GM23338 (cell line): ENCODE measurements at regions not wholly inside any gene's neighbourhood (a gene's known extent, or its start where the extent isn't known, plus 50 kb on each side); places are given as distances from the start of the nearest gene placed in this dataset.

ENCODE experiments used
- ATAC-seq: fragments of 200-7000 bp; cut with Tn5 transposase; 3 replicates; pipeline ENCODE4 v1.9.1; 2020
- DNase-seq: peaks from one replicate; pipeline ENCODE4 v3.0.0-alpha.2; 2015; ENCODE audit warnings: low spot score
- H2AFZ ChIP-seq: fragments of 200-600 bp; sonication (generic); 2 replicates; pipeline ENCODE4 v1.8.0; 2016; ENCODE audit warnings: antibody characterized with exemption, mild to moderate bottlenecking, moderate library complexity
- H3F3A ChIP-seq: fragments of 200-600 bp; sonication (generic); replicated peaks from 2 replicates; pipeline ENCODE4 v1.8.0; 2017; ENCODE audit warnings: antibody characterized with exemption, mixed run types, low read depth
- H3K27ac ChIP-seq: fragments of 200-600 bp; sonication (generic); 2 replicates; pipeline ENCODE4 v1.6.1; 2016; ENCODE audit warnings: low read depth
- H3K27me3 ChIP-seq: fragments of 200-600 bp; sonication (generic); 2 replicates; pipeline ENCODE4 v1.8.0; 2016; ENCODE audit warnings: mild to moderate bottlenecking, mixed run types, moderate library complexity; ENCODE audit not compliant: insufficient read depth
- H3K36me3 ChIP-seq: fragments of 200-600 bp; sonication (generic); 2 replicates; pipeline ENCODE4 v1.8.0; 2016; ENCODE audit warnings: mild to moderate bottlenecking; ENCODE audit not compliant: insufficient read depth
- H3K4me1 ChIP-seq: fragments of 200-600 bp; sonication (generic); 2 replicates; pipeline ENCODE4 v1.8.0; 2016; ENCODE audit warnings: mild to moderate bottlenecking, moderate library complexity; ENCODE audit not compliant: insufficient read depth
- H3K4me2 ChIP-seq: fragments of 200-600 bp; sonication (generic); 2 replicates; pipeline ENCODE4 v1.7.1; 2017; ENCODE audit warnings: mixed run types
- H3K4me3 ChIP-seq: fragments of 200-600 bp; sonication (generic); 2 replicates; pipeline ENCODE4 v1.6.1; 2016; ENCODE audit warnings: mixed run types
- H3K79me2 ChIP-seq: fragments of 200-600 bp; sonication (generic); replicated peaks from 2 replicates; pipeline ENCODE4 v1.8.0; 2017; ENCODE audit warnings: mild to moderate bottlenecking; ENCODE audit not compliant: insufficient read depth
- H3K9me2 ChIP-seq: fragments of 200-600 bp; sonication (generic); 2 replicates; pipeline ENCODE4 v1.8.0; 2017; ENCODE audit not compliant: insufficient read depth
- H4K20me1 ChIP-seq: fragments of 200-600 bp; sonication (generic); replicated peaks from 2 replicates; pipeline ENCODE4 v1.8.0; 2017; ENCODE audit warnings: mild to moderate bottlenecking; ENCODE audit not compliant: insufficient read depth
- H3K27ac Mint-ChIP-seq: 2 replicates; pipeline ENCODE4 v1.8.0; 2020; ENCODE audit warnings: inconsistent platforms, mild to moderate bottlenecking, moderate library complexity, mixed read lengths
- H3K27me3 Mint-ChIP-seq: 3 replicates; pipeline ENCODE4 v1.8.0; 2022; ENCODE audit warnings: low read depth, mild to moderate bottlenecking, moderate library complexity, mixed read lengths, inconsistent platforms; ENCODE audit not compliant: insufficient read depth, poor library complexity
- H3K36me3 Mint-ChIP-seq: 3 replicates; pipeline ENCODE4 v1.8.0; 2021; ENCODE audit warnings: low read depth, mild to moderate bottlenecking, inconsistent platforms, moderate library complexity, mixed read lengths
- H3K4me1 Mint-ChIP-seq: 3 replicates; pipeline ENCODE4 v1.8.0; 2020; ENCODE audit warnings: mild to moderate bottlenecking, inconsistent platforms, mixed read lengths
- H3K4me3 Mint-ChIP-seq: 3 replicates; pipeline ENCODE4 v1.8.0; 2021; ENCODE audit warnings: moderate library complexity, mild to moderate bottlenecking, inconsistent platforms, mixed read lengths
- H3K9me3 Mint-ChIP-seq: 3 replicates; pipeline ENCODE4 v1.8.0; 2020; ENCODE audit warnings: moderate library complexity, mild to moderate bottlenecking, inconsistent platforms, mixed read lengths
- CREB1 ChIP-seq: fragments of 250-450 bp; sonication (Bioruptor Pico); IDR thresholded peaks from 2 replicates; pipeline ENCODE4 v1.5.0; 2020; ENCODE audit warnings: low read depth, mild to moderate bottlenecking, moderate library complexity
- EZH2 ChIP-seq: fragments of 200-600 bp; sonication (generic); IDR thresholded peaks from one replicate; pipeline ENCODE4 v1.8.0; 2017; ENCODE audit warnings: antibody characterized with exemption, mild to moderate bottlenecking, low read depth; ENCODE audit not compliant: unreplicated experiment
- EZH2phosphoT487 ChIP-seq: fragments of 200-600 bp; sonication (generic); IDR thresholded peaks from one replicate; pipeline ENCODE4 v1.8.1; 2018; ENCODE audit warnings: antibody characterized with exemption; ENCODE audit not compliant: unreplicated experiment
- JUNB ChIP-seq: IDR thresholded peaks from one replicate; pipeline ENCODE4 v1.6.1; 2016; ENCODE audit warnings: antibody characterized with exemption; ENCODE audit not compliant: unreplicated experiment
- POLR2AphosphoS5 ChIP-seq: IDR thresholded peaks from 2 replicates; pipeline ENCODE4 v1.6.1; 2016; ENCODE audit warnings: antibody characterized with exemption, low read depth
- STAT1 ChIP-seq: IDR thresholded peaks from one replicate; pipeline ENCODE4 v1.6.1; 2016; ENCODE audit warnings: antibody characterized with exemption; ENCODE audit not compliant: unreplicated experiment
- TF ChIP-seq, protein P1 (sequence below), 2 experiments: fragments of 200-600 bp in 1 of 2; sonication (generic) in 1 of 2; conservative IDR thresholded peaks; 2 replicates each; pipeline versions ENCODE4 v1.5.1 to v1.6.1; 2016 to 2017; ENCODE audit warnings: antibody characterized with exemption in 2 of 2, low read depth in 2 of 2, mild to moderate bottlenecking in 2 of 2, moderate library complexity in 1 of 2
- TF ChIP-seq, protein P2 (sequence below): IDR thresholded peaks from 2 replicates; pipeline ENCODE4 v1.6.1; 2016; ENCODE audit warnings: antibody characterized with exemption
- TF ChIP-seq, protein P3 (sequence below): IDR thresholded peaks from one replicate; pipeline ENCODE4 v1.6.1; 2018; ENCODE audit warnings: antibody characterized with exemption; ENCODE audit not compliant: unreplicated experiment

GRCh38 chr3:107975529-107976201 lies 115.2 kb downstream of the CD47 start:
- Mint-ChIP-seq H3K4me1 (no peaks in the 10 kb centered on the region; the same call in 2 of the 3 replicates), H3K36me3 (no peaks in the 10 kb centered on the region), H3K4me3 (no peak overlapping the region), H3K27me3 (peaks cover 2% of the 10 kb centered on the region), H3K27ac (no peak overlapping the region), H3K9me3 (no peaks in the 10 kb centered on the region)
- Histone ChIP-seq H3K9me2 (0 out of 2 replicates have a peak, but pooled peaks cover 4% of the 10 kb centered on the region), H3K27ac (no peak overlapping the region), H4K20me1 (no peaks in the 10 kb centered on the region), H3K79me2 (no peaks in the 10 kb centered on the region), H3F3A (no peaks in the 10 kb centered on the region), H3K36me3 (no peaks in the 10 kb centered on the region), H3K4me3 (no peak overlapping the region), H3K4me2 (no peak overlapping the region), H3K27me3 (no peaks in the 10 kb centered on the region), H2AFZ (no peak overlapping the region), H3K4me1 (no peaks in the 10 kb centered on the region)
- ATAC-seq (no peak), DNase-seq (no peak)
- TF ChIP-seq EZH2 (no peak), JUNB (no peak), EZH2phosphoT487 (no peak), CREB1 (no peak), STAT1 (no peak), POLR2AphosphoS5 (no peak)
- TF ChIP-seq, protein P1, sequence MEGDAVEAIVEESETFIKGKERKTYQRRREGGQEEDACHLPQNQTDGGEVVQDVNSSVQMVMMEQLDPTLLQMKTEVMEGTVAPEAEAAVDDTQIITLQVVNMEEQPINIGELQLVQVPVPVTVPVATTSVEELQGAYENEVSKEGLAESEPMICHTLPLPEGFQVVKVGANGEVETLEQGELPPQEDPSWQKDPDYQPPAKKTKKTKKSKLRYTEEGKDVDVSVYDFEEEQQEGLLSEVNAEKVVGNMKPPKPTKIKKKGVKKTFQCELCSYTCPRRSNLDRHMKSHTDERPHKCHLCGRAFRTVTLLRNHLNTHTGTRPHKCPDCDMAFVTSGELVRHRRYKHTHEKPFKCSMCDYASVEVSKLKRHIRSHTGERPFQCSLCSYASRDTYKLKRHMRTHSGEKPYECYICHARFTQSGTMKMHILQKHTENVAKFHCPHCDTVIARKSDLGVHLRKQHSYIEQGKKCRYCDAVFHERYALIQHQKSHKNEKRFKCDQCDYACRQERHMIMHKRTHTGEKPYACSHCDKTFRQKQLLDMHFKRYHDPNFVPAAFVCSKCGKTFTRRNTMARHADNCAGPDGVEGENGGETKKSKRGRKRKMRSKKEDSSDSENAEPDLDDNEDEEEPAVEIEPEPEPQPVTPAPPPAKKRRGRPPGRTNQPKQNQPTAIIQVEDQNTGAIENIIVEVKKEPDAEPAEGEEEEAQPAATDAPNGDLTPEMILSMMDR (conservative IDR thresholded peaks at IDR 0.05; ENCODE audit: low read depth in 2 of 2), result no peak
- TF ChIP-seq, protein P2, sequence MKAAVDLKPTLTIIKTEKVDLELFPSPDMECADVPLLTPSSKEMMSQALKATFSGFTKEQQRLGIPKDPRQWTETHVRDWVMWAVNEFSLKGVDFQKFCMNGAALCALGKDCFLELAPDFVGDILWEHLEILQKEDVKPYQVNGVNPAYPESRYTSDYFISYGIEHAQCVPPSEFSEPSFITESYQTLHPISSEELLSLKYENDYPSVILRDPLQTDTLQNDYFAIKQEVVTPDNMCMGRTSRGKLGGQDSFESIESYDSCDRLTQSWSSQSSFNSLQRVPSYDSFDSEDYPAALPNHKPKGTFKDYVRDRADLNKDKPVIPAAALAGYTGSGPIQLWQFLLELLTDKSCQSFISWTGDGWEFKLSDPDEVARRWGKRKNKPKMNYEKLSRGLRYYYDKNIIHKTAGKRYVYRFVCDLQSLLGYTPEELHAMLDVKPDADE, result no peak
- TF ChIP-seq, protein P3, sequence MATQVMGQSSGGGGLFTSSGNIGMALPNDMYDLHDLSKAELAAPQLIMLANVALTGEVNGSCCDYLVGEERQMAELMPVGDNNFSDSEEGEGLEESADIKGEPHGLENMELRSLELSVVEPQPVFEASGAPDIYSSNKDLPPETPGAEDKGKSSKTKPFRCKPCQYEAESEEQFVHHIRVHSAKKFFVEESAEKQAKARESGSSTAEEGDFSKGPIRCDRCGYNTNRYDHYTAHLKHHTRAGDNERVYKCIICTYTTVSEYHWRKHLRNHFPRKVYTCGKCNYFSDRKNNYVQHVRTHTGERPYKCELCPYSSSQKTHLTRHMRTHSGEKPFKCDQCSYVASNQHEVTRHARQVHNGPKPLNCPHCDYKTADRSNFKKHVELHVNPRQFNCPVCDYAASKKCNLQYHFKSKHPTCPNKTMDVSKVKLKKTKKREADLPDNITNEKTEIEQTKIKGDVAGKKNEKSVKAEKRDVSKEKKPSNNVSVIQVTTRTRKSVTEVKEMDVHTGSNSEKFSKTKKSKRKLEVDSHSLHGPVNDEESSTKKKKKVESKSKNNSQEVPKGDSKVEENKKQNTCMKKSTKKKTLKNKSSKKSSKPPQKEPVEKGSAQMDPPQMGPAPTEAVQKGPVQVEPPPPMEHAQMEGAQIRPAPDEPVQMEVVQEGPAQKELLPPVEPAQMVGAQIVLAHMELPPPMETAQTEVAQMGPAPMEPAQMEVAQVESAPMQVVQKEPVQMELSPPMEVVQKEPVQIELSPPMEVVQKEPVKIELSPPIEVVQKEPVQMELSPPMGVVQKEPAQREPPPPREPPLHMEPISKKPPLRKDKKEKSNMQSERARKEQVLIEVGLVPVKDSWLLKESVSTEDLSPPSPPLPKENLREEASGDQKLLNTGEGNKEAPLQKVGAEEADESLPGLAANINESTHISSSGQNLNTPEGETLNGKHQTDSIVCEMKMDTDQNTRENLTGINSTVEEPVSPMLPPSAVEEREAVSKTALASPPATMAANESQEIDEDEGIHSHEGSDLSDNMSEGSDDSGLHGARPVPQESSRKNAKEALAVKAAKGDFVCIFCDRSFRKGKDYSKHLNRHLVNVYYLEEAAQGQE, result no peak
